ENCODE measurements at regions not wholly inside any gene's neighbourhood (a gene's known extent, or its start where the extent isn't known, plus 50 kb on each side); places are given as distances from the start of the nearest gene placed in this dataset.
"Not testable (repeated sequence)": the region's sequence is repeated elsewhere in the genome, so short reads cannot be mapped to it uniquely, and the experiment has no call there.

- no peak for DNase-seq (ENCODE audit: low read depth)
Measured at GRCh38 chr5:72651109-72651508, 143.9 kb upstream of the ZNF366 start.

GRCh38 chr5:72649449-72649848 is 142.2 kb upstream of the ZNF366 start:
- no peak for DNase-seq (ENCODE audit: low read depth)

DNA sequence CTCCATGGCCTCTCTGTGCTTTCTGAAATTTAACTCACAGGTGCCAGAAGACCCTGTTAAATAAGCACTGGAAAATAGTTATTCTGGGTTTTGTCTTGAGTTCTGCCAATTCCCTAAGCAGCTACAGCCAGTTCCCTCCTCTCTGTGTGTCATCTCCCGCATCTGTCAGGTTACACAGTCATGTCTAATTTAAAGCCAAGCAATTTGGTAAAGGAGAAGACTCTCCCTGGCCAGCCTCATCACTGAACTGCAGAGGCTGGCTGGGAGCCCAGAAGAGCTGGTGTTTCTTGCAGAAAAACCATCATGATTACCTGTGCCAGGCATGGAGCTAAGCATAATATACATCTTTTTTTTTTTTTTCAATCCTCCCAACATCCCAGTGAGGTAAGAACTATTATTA is 141.3 kb upstream of the ZNF366 start:
- DNase-seq (ENCODE audit: low read depth), result no peak

DNA sequence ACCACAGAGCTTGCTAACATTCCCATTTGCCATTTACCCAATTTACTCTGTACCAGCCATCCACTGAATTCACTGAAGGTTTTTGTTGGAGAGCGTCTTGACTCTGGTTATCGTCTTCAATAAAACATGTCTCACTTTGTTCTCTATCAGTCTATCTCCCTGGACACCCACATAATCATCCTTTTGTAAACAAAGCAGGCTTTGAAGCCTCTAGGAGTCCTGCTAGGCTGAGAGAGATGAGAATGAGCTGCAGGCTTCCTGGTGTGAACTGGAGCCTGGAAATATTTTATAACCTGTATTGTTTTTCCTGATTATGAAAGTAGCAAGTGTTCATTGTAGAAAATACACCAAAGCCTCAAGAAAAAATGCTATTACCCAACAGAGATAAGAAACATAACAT is 140.6 kb upstream of the ZNF366 start:
- no peak for DNase-seq (ENCODE audit: low read depth)

- no peak for DNase-seq (ENCODE audit: low read depth)
Measured at GRCh38 chr5:72646246-72646866, 139.1 kb upstream of the ZNF366 start.

GRCh38 chr5:72645064-72645846 is 138.0 kb upstream of the ZNF366 start:
- no peak for DNase-seq (ENCODE audit: low read depth)

GRCh38 chr5:72644296-72644695 is 137.1 kb upstream of the ZNF366 start:
- DNase-seq (ENCODE audit: low read depth), result no peak

DNA sequence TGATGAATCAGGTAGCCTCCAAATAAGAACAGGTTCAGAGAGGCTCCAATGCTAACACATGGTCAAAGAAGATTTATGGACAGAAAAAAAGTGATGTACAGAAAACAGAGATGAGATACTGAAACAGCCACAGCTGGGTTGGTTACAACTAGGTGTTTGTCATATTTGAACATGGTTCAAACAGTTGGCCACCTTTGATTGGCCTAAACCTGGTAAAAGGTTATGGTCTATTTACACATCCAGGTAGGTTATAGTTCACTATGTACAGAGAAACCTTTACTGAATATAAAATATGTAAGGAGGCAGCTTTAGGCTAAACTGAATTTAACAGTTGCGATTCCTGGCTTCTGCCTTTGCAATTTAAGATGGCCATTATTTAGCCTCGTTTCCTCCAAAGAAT is 134.0 kb upstream of the ZNF366 start:
- DNase-seq (ENCODE audit: low read depth), result no peak

GRCh38 chr5:72637058-72637457 is 129.8 kb upstream of the ZNF366 start:
- DNase-seq (ENCODE audit: low read depth), result no peak

- DNase-seq (ENCODE audit: low read depth), result not testable (repeated sequence)
Measured at GRCh38 chr5:72636565-72636964, 129.4 kb upstream of the ZNF366 start.

DNA sequence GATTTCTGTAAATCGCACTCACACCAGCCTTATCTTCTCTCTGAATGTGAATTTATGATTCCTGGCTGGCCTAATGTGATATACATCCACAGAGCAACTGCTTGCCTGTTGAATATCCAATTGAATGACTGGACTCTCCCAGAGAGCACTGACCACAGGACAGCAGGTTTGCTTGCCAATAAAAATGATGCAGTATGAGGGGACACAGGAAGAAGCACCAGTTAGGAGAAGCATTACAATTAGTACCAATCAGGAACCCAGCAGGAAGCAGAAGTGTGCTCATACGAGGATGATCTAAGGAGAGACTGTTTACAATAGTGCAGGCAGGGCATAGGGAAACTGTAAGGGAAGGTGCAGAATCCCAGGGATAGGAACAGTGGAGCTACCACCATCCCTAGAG is 127.2 kb upstream of the ZNF366 start:
- no peak for DNase-seq (ENCODE audit: low read depth)

- DNase-seq (ENCODE audit: low read depth), result no peak
Measured at GRCh38 chr5:72633649-72634048, 126.4 kb upstream of the ZNF366 start.

DNA sequence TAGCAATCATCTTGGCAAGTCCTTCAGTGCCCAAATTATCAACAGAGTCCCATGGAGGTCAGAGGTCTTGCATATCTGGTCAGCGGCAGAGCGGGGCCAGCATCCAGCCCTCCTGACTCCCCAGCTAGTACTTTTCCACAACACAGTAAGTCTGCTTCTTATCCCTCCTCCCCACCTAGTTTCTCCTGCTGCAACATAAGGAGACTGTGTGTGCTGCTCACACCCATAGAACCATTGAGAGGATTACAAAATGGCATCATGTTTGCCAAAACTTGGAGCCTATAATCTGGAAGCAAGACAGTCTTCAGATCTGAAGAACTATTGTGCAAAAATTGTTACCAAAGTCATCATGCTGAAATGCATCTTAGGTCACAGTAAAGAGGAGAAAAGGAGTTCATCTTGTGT is 125.8 kb upstream of the ZNF366 start:
- DNase-seq (ENCODE audit: low read depth), result no peak

GRCh38 chr5:72630721-72631120 is 123.5 kb upstream of the ZNF366 start:
- DNase-seq (ENCODE audit: low read depth), result no peak

- DNase-seq (ENCODE audit: low read depth), result no peak
Measured at GRCh38 chr5:72630081-72630480, 122.9 kb upstream of the ZNF366 start.

DNA sequence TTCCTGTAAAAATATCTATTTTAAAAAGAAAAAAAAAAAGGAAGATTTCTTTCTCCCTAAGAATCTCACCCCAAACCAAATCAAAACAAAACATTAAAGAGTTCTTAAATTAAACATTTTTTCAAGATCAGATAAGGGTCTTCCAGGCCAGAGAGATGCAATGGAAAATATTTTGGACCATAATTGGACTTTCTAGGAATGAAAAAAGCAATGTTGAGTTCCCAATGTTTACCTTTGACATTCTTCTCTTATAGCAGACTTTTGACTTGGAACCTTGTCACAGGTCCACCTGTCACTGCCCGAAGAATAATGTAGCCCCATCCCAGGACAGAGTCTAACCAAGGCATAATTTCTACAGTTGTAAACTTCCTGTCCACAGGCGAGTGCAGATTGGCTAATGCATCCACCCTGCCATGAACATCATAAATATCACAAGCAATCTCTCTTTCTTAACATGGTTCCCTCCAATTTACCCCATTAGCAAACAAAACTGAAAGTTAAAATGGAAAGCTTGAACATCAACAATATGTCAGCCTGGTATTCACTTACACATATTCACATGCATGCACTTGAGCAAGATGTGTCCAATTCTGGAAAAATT is 121.7 kb upstream of the ZNF366 start:
- DNase-seq (ENCODE audit: low read depth), result no peak

DNA sequence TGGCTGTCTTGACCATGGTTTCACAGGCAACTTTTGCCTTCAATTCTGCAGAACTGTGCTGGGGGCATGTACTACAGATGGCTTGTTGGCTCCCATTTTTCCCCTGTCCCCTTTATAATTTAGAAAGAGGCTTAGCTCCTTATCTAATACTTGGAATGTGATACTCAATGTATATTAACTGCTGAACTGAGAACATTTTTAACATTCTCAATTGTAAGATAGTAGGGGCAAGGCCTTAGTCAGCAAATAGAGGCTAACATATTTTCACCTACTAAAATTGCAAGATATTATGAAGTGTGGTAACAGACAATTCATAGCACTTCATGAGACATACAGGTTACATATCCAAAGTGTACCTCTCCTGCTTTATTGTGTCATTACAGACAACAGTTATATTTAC is 118.1 kb upstream of the ZNF366 start:
- no peak for DNase-seq (ENCODE audit: low read depth)

DNA sequence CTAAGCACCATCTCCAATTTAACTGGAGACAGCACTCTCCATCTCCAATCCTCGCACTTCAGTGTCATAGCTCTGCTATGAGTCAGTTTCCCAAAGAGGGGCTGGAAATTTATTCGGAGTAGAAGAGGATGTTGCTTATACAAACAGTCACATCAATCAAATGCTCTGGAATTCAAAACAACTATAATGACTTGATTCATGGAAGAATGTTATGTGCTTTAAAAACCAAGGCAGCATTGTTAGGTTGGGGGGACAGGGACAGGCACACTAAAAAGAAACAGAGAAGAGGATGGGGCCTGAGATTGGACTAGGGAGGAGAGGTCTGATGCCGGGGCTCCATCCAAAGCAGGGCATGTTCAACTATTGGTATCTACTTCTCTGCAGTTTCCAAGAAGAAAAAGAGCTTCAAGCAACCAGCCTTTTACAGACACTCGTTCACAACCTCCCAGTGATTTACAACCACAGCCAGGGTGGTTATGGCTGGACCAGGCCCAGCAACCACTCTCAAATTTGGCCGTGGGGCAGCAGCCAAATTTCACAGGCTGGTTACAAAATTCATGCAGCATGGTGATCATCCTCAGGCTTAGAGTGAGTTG is 117.5 kb upstream of the ZNF366 start:
- no peak for DNase-seq (ENCODE audit: low read depth)

GRCh38 chr5:72623936-72624335 is 116.7 kb upstream of the ZNF366 start:
- DNase-seq (ENCODE audit: low read depth), result no peak

GRCh38 chr5:72623323-72623722 is 116.1 kb upstream of the ZNF366 start:
- DNase-seq (ENCODE audit: low read depth), result no peak

- no peak for DNase-seq (ENCODE audit: low read depth)
Measured at GRCh38 chr5:72622170-72622760, 115.1 kb upstream of the ZNF366 start.

DNA sequence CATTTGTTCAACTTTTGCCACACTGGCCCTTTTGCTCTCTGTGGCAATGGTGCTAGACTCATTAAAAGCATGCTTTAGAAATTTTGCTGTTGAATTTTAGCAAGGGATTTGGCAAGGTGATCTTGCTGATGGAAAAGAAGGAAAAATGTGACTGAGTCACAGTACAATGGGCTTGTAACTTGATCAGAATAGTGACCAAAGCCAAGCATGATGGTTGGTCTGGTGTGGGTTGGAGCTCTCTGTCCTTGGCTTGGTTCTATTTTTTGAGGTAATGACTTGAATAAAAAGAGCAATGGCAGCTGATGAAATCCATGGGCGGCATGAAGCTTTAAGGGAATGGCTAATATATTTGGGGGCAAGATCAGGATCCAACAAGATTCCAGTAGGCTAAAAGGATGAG is 114.4 kb upstream of the ZNF366 start:
- DNase-seq (ENCODE audit: low read depth), result no peak

GRCh38 chr5:72619677-72620076 is 112.5 kb upstream of the ZNF366 start:
- DNase-seq (ENCODE audit: low read depth), result no peak

All from CMK (cell line).